ENCODE measurements at regions not wholly inside any gene's neighbourhood (a gene's known extent, or its start where the extent isn't known, plus 50 kb on each side); places are given as distances from the start of the nearest gene placed in this dataset.

GRCh38 chr2:183495589-183496267, 371.5 kb downstream of the NUP35 start:
- H3K36me3 ChIP-seq (ENCODE audit: control insufficient read depth in 2 of 2, extremely low read depth in 1 of 2, insufficient read depth in 1 of 2, low read length in 1 of 2): no peaks in the 10 kb centered on the region
- ChIA-PET CTCF (no interaction called here), POLR2A (no interaction called here)
- no peak for DNase-seq
- Mint-ChIP-seq H3K27ac (no peak overlapping the region), H3K27me3 (no peaks in the 10 kb centered on the region), H3K4me3 (no peak overlapping the region), H3K36me3 (no peaks in the 10 kb centered on the region), H3K9me3 (peaks cover 0 to 6% (median 3%) of the 10 kb centered on the region in 3 donors), H3K4me1 (no peaks in the 10 kb centered on the region)
- 17% methylated on average over 2 of the region's 3 CpGs for WGBS (ENCODE audit: insufficient coverage)
- no peaks in the 10 kb centered on the region for H3K4me1 ChIP-seq (ENCODE audit: control insufficient read depth in 1 of 2, extremely low read depth in 1 of 2, insufficient read depth in 2 of 2, low read length in 2 of 2)
- H3K9me3 ChIP-seq: no peaks in the 10 kb centered on the region
- no peaks in the 10 kb centered on the region for H3K27me3 ChIP-seq (replicated peaks in 1 of 2; ENCODE audit: control insufficient read depth in 2 of 2, extremely low read depth in 1 of 2, insufficient read depth in 2 of 2, low read length in 1 of 2)
- no peak for ATAC-seq (replicated peaks in 1 of 4)
- H3K4me3 ChIP-seq (ENCODE audit: control insufficient read depth in 1 of 2, extremely low read depth in 1 of 2, low read length in 1 of 2): no peak overlapping the region
- H3K27ac ChIP-seq (ENCODE audit: low read length): no peak overlapping the region

- Mint-ChIP-seq H3K27ac (no peak overlapping the region), H3K4me1 (no peaks in the 10 kb centered on the region), H3K4me3 (no peak overlapping the region), H3K27me3 (no peaks in the 10 kb centered on the region), H3K9me3 (peaks cover 9 to 24% (median 17%) of the 10 kb centered on the region in 3 donors), H3K36me3 (no peaks in the 10 kb centered on the region)
- ATAC-seq (replicated peaks in 1 of 4): no peak
- no peak overlapping the region for H3K4me3 ChIP-seq (ENCODE audit: control insufficient read depth in 1 of 2, extremely low read depth in 1 of 2, low read length in 1 of 2)
- H3K9me3 ChIP-seq: no peaks in the 10 kb centered on the region
- no peaks in the 10 kb centered on the region for H3K27me3 ChIP-seq (replicated peaks in 1 of 2; ENCODE audit: control insufficient read depth in 2 of 2, extremely low read depth in 1 of 2, insufficient read depth in 2 of 2, low read length in 1 of 2)
- POLR2A ChIA-PET: no interaction called here
- no peak for DNase-seq
- no peak overlapping the region for H3K27ac ChIP-seq (ENCODE audit: low read length)
- H3K4me1 ChIP-seq (ENCODE audit: control insufficient read depth in 1 of 2, extremely low read depth in 1 of 2, insufficient read depth in 2 of 2, low read length in 2 of 2): no peaks in the 10 kb centered on the region
- no peaks in the 10 kb centered on the region for H3K36me3 ChIP-seq (ENCODE audit: control insufficient read depth in 2 of 2, extremely low read depth in 1 of 2, insufficient read depth in 1 of 2, low read length in 1 of 2)
- CTCF ChIA-PET: no interaction called here
- WGBS (ENCODE audit: insufficient coverage): 92% methylated on average over 1 of the region's 1 CpG
These were observed 373.6 kb downstream of the NUP35 start for GRCh38 chr2:183497861-183498260.

GRCh38 chr2:183505911-183506310, 381.7 kb downstream of the NUP35 start:
- Mint-ChIP-seq H3K9me3 (peaks cover 37 to 44% (median 42%) of the 10 kb centered on the region in 3 donors), H3K36me3 (no peaks in the 10 kb centered on the region), H3K4me3 (no peak overlapping the region), H3K4me1 (no peaks in the 10 kb centered on the region), H3K27me3 (no peaks in the 10 kb centered on the region), H3K27ac (no peak overlapping the region)
- ChIA-PET POLR2A (no interaction called here), CTCF (no interaction called here)
- H3K36me3 ChIP-seq (ENCODE audit: control insufficient read depth in 2 of 2, extremely low read depth in 1 of 2, insufficient read depth in 1 of 2, low read length in 1 of 2): no peaks in the 10 kb centered on the region
- no peak overlapping the region for H3K27ac ChIP-seq (ENCODE audit: low read length)
- H3K4me1 ChIP-seq (ENCODE audit: control insufficient read depth in 1 of 2, extremely low read depth in 1 of 2, insufficient read depth in 2 of 2, low read length in 2 of 2): no peaks in the 10 kb centered on the region
- WGBS (ENCODE audit: insufficient coverage): no CpG with 5 or more reads among the region's 1 CpG
- DNase-seq (no peak), ATAC-seq (replicated peaks in 1 of 4) (no peak)
- no peaks in the 10 kb centered on the region for H3K9me3 ChIP-seq
- H3K4me3 ChIP-seq (ENCODE audit: control insufficient read depth in 1 of 2, extremely low read depth in 1 of 2, low read length in 1 of 2): no peak overlapping the region
- no peaks in the 10 kb centered on the region for H3K27me3 ChIP-seq (replicated peaks in 1 of 2; ENCODE audit: control insufficient read depth in 2 of 2, extremely low read depth in 1 of 2, insufficient read depth in 2 of 2, low read length in 1 of 2)

DNA sequence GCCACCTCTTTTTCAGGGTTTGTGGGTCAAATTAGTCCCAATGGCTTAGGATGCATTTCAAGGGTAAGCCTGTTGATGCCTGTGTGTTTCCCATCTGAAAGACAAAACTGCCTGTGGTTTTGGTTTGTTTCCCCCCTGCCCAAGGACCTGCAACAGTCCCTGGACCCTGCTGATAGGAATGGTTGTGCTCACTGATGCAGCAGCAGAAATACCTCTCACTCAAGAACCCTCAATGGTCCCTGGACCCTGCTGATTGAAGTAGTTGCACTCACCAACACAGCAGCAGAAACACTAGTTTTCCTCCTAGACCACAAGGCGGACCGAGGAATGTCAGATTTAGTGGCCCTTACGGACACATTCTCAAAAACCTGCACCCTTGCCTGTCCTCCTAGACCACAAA, 386.9 kb downstream of the NUP35 start:
- H3K9me3 Mint-ChIP-seq: peaks cover 17 to 28% (median 24%) of the 10 kb centered on the region in 3 donors
- WGBS (ENCODE audit: insufficient coverage): 94% methylated on average over 3 of the region's 3 CpGs
- Histone ChIP-seq H3K9me3 (no peaks in the 10 kb centered on the region), H3K4me1 (ENCODE audit: control insufficient read depth in 1 of 2, extremely low read depth in 1 of 2, insufficient read depth in 2 of 2, low read length in 2 of 2) (no peaks in the 10 kb centered on the region), H3K4me3 (ENCODE audit: control insufficient read depth in 1 of 2, extremely low read depth in 1 of 2, low read length in 1 of 2) (no peak overlapping the region), H3K27me3 (replicated peaks in 1 of 2; ENCODE audit: control insufficient read depth in 2 of 2, extremely low read depth in 1 of 2, insufficient read depth in 2 of 2, low read length in 1 of 2) (no peaks in the 10 kb centered on the region), H3K27ac (ENCODE audit: low read length) (no peak overlapping the region), H3K36me3 (ENCODE audit: control insufficient read depth in 2 of 2, extremely low read depth in 1 of 2, insufficient read depth in 1 of 2, low read length in 1 of 2) (no peaks in the 10 kb centered on the region)
- ChIA-PET POLR2A (no interaction called here), CTCF (no interaction called here)
- ATAC-seq (replicated peaks in 1 of 4): no peak
- H3K27me3 Mint-ChIP-seq: no peaks in the 10 kb centered on the region
- no peaks in the 10 kb centered on the region for H3K4me1 Mint-ChIP-seq
- no peaks in the 10 kb centered on the region for H3K36me3 Mint-ChIP-seq
- H3K27ac Mint-ChIP-seq: no peak overlapping the region
- DNase-seq: no peak
- H3K4me3 Mint-ChIP-seq: no peak overlapping the region

GRCh38 chr2:183519371-183520056, 395.3 kb downstream of the NUP35 start:
- H3K4me1 ChIP-seq (ENCODE audit: control insufficient read depth in 1 of 2, extremely low read depth in 1 of 2, insufficient read depth in 2 of 2, low read length in 2 of 2): no peaks in the 10 kb centered on the region
- peaks cover 7 to 25% (median 10%) of the 10 kb centered on the region in 3 donors for H3K9me3 Mint-ChIP-seq
- CTCF ChIA-PET: no interaction called here
- H3K9me3 ChIP-seq: peaks cover 2% of the 10 kb centered on the region
- POLR2A ChIA-PET: no interaction called here
- ATAC-seq (replicated peaks in 1 of 4): no peak
- no peaks in the 10 kb centered on the region for H3K36me3 Mint-ChIP-seq
- no peak overlapping the region for H3K27ac ChIP-seq (ENCODE audit: low read length)
- no peak for DNase-seq
- no peak overlapping the region for H3K4me3 Mint-ChIP-seq
- no peaks in the 10 kb centered on the region for H3K27me3 Mint-ChIP-seq
- no peaks in the 10 kb centered on the region for H3K36me3 ChIP-seq (ENCODE audit: control insufficient read depth in 2 of 2, extremely low read depth in 1 of 2, insufficient read depth in 1 of 2, low read length in 1 of 2)
- no peaks in the 10 kb centered on the region for H3K4me1 Mint-ChIP-seq
- no peak overlapping the region for H3K27ac Mint-ChIP-seq
- no peak overlapping the region for H3K4me3 ChIP-seq (ENCODE audit: control insufficient read depth in 1 of 2, extremely low read depth in 1 of 2, low read length in 1 of 2)
- no peaks in the 10 kb centered on the region for H3K27me3 ChIP-seq (replicated peaks in 1 of 2; ENCODE audit: control insufficient read depth in 2 of 2, extremely low read depth in 1 of 2, insufficient read depth in 2 of 2, low read length in 1 of 2)
- no CpG with 5 or more reads among the region's 1 CpG for WGBS (ENCODE audit: insufficient coverage)

- Mint-ChIP-seq H3K9me3 (peaks cover 7 to 17% (median 11%) of the 10 kb centered on the region in 3 donors), H3K36me3 (no peaks in the 10 kb centered on the region), H3K27me3 (no peaks in the 10 kb centered on the region), H3K4me1 (no peaks in the 10 kb centered on the region), H3K27ac (no peak overlapping the region), H3K4me3 (no peak overlapping the region)
- Histone ChIP-seq H3K36me3 (ENCODE audit: control insufficient read depth in 2 of 2, extremely low read depth in 1 of 2, insufficient read depth in 1 of 2, low read length in 1 of 2) (no peaks in the 10 kb centered on the region), H3K27me3 (replicated peaks in 1 of 2; ENCODE audit: control insufficient read depth in 2 of 2, extremely low read depth in 1 of 2, insufficient read depth in 2 of 2, low read length in 1 of 2) (no peaks in the 10 kb centered on the region), H3K4me3 (ENCODE audit: control insufficient read depth in 1 of 2, extremely low read depth in 1 of 2, low read length in 1 of 2) (no peak overlapping the region), H3K4me1 (ENCODE audit: control insufficient read depth in 1 of 2, extremely low read depth in 1 of 2, insufficient read depth in 2 of 2, low read length in 2 of 2) (no peaks in the 10 kb centered on the region), H3K9me3 (peaks cover 2% of the 10 kb centered on the region), H3K27ac (ENCODE audit: low read length) (no peak overlapping the region)
- CTCF ChIA-PET: no interaction called here
- WGBS (ENCODE audit: insufficient coverage): no CpG with 5 or more reads among the region's 1 CpG
- POLR2A ChIA-PET: no interaction called here
- no peak for ATAC-seq (replicated peaks in 1 of 4)
- no peak for DNase-seq
These were observed 397.7 kb downstream of the NUP35 start for GRCh38 chr2:183521911-183522310.
